Gastrocnemius medialis (tissue), 4 donors: ENCODE measurements at regions not wholly inside any gene's neighbourhood (a gene's known extent, or its start where the extent isn't known, plus 50 kb on each side); places are given as distances from the start of the nearest gene placed in this dataset.
"Not testable (repeated sequence)": the region's sequence is repeated elsewhere in the genome, so short reads cannot be mapped to it uniquely, and the experiment has no call there.

ENCODE experiments used
- ATAC-seq, 2 donors: fragments of 150-250 bp; one replicate each; pipeline ENCODE4 v1.9.1; 2016
- DNase-seq, 2 donors: peaks; one replicate each; pipeline ENCODE4 v3.0.0-alpha.2; 2019
- H3K27ac ChIP-seq, 4 donors: fragments of 200-600 bp; sonication (generic); 1 replicate in 1 of 4; 2 replicates in 3 of 4; pipeline ENCODE4 v1.5.1; 2016 to 2018; ENCODE audit warnings: mild to moderate bottlenecking in 2 of 4, moderate library complexity in 1 of 4
- H3K27me3 ChIP-seq, 3 donors: fragments of 200-600 bp; sonication (generic) in 2 of 3; 1 replicate in 1 of 3; 2 replicates in 2 of 3; pipeline versions ENCODE4 v1.5.1 to v1.6.0; 2016 to 2019; ENCODE audit warnings: mild to moderate bottlenecking in 1 of 3, moderate library complexity in 1 of 3
- H3K36me3 ChIP-seq, 2 donors: fragments of 200-600 bp; sonication (generic) in 1 of 2; one replicate each; pipeline ENCODE4 v1.5.1; 2017 to 2018
- H3K4me1 ChIP-seq, 2 donors: fragments of 200-600 bp; sonication (generic) in 1 of 2; one replicate each; pipeline ENCODE4 v1.5.1; 2016 to 2017; ENCODE audit warnings: mild to moderate bottlenecking in 2 of 2
- H3K4me3 ChIP-seq, 4 donors: fragments of 200-600 bp; sonication (generic) in 3 of 4; 1 replicate in 1 of 4; 2 replicates in 3 of 4; pipeline ENCODE4 v1.5.1; 2016 to 2019; ENCODE audit warnings: mild to moderate bottlenecking in 2 of 4
- H3K9me3 ChIP-seq, 3 donors: fragments of 200-600 bp; sonication (generic) in 2 of 3; 1 replicate in 1 of 3; 2 replicates in 2 of 3; pipeline ENCODE4 v1.5.1; 2016 to 2019
- CTCF ChIP-seq, 5 experiments: fragments of 450-650 bp in 3 of 5; fragments of 200-600 bp in 2 of 5; sonication (generic) in 2 of 5; IDR thresholded peaks in 4 of 5; conservative IDR thresholded peaks in 1 of 5; 1 replicate in 4 of 5; 2 replicates in 1 of 5; pipeline ENCODE4 v1.5.1; 2016 to 2019; ENCODE audit warnings: antibody characterized with exemption in 5 of 5, mild to moderate bottlenecking in 3 of 5, moderate library complexity in 3 of 5
- POLR2A ChIP-seq, 2 donors: fragments of 450-650 bp; IDR thresholded peaks; one replicate each; pipeline ENCODE4 v1.6.1; 2017; ENCODE audit warnings: antibody characterized with exemption in 2 of 2, mild to moderate bottlenecking in 2 of 2, moderate library complexity in 2 of 2
- in situ Hi-C, 4 donors: fragments of 200-750 bp; cut with MboI; loops; one replicate each; pipeline versions ENCODE4 v1.15.0 to v1.8.0; 2017; ENCODE audit warnings: low sequenced_read_pairs in 4 of 4
- intact Hi-C: fragments of 100-400 bp; cut with DNase I; formaldehyde crosslinking; loops from one replicate; pipeline ENCODE4 v1.15.1; 2023; ENCODE audit warnings: low total_unique reads

- H3K27me3 ChIP-seq, result no peaks in the 10 kb centered on the region
- H3K4me3 ChIP-seq, result no peak overlapping the region
- H3K4me1 ChIP-seq, result no peaks in the 10 kb centered on the region
- H3K27ac ChIP-seq, result no peak overlapping the region
- intact Hi-C loops (no loop called here), in situ Hi-C loops (no loop called here)
- no peaks in the 10 kb centered on the region for H3K36me3 ChIP-seq
- no peaks in the 10 kb centered on the region for H3K9me3 ChIP-seq
- DNase-seq (no peak), ATAC-seq (no peak)
- TF ChIP-seq CTCF (IDR thresholded peaks at IDR 0.05 in 4 of 5, conservative IDR thresholded peaks at IDR 0.05 in 1 of 5), result no peak
- TF ChIP-seq POLR2A (IDR thresholded peaks at IDR 0.05), result no peak
Observed at GRCh38 chr6:112415366-112415765, 68.2 kb downstream of the RFPL4B start.

- Histone ChIP-seq H3K36me3 (no peaks in the 10 kb centered on the region), H3K9me3 (no peaks in the 10 kb centered on the region), H3K27ac (no peak overlapping the region), H3K27me3 (no peaks in the 10 kb centered on the region), H3K4me3 (no peak overlapping the region), H3K4me1 (no peaks in the 10 kb centered on the region)
- intact Hi-C loops, result no loop called here
- ATAC-seq (no peak), DNase-seq (no peak)
- in situ Hi-C loops, result no loop called here
- no peak for TF ChIP-seq CTCF (IDR thresholded peaks at IDR 0.05 in 4 of 5, conservative IDR thresholded peaks at IDR 0.05 in 1 of 5)
- TF ChIP-seq POLR2A (IDR thresholded peaks at IDR 0.05), result no peak
Observed at GRCh38 chr6:112416866-112417265, 69.7 kb downstream of the RFPL4B start.

- H3K27me3 ChIP-seq, ATAC-seq, H3K9me3 ChIP-seq, intact Hi-C loops, H3K4me1 ChIP-seq, DNase-seq, in situ Hi-C loops, H3K4me3 ChIP-seq, H3K27ac ChIP-seq, H3K36me3 ChIP-seq: not testable (repeated sequence)
Observed at GRCh38 chr6:112427011-112427410, 79.9 kb downstream of the RFPL4B start.

- no peaks in the 10 kb centered on the region for H3K9me3 ChIP-seq
- no peak overlapping the region for H3K4me3 ChIP-seq
- H3K36me3 ChIP-seq, result no peaks in the 10 kb centered on the region
- H3K27ac ChIP-seq, result no peak overlapping the region
- intact Hi-C loops (no loop called here), in situ Hi-C loops (no loop called here)
- no peak for ATAC-seq
- H3K4me1 ChIP-seq, result no peaks in the 10 kb centered on the region
- TF ChIP-seq CTCF (IDR thresholded peaks at IDR 0.05 in 4 of 5, conservative IDR thresholded peaks at IDR 0.05 in 1 of 5), result no peak
- no peak for TF ChIP-seq POLR2A (IDR thresholded peaks at IDR 0.05)
- no peaks in the 10 kb centered on the region for H3K27me3 ChIP-seq
- no peak for DNase-seq
Observed at GRCh38 chr6:112427499-112427898, 80.4 kb downstream of the RFPL4B start.

- intact Hi-C loops (no loop called here), in situ Hi-C loops (no loop called here)
- TF ChIP-seq POLR2A (IDR thresholded peaks at IDR 0.05) (no peak), CTCF (IDR thresholded peaks at IDR 0.05 in 4 of 5, conservative IDR thresholded peaks at IDR 0.05 in 1 of 5) (no peak)
- Histone ChIP-seq H3K36me3 (no peaks in the 10 kb centered on the region), H3K4me3 (no peak overlapping the region), H3K4me1 (no peaks in the 10 kb centered on the region), H3K27ac (no peak overlapping the region), H3K27me3 (no peaks in the 10 kb centered on the region), H3K9me3 (no peaks in the 10 kb centered on the region)
- no peak for DNase-seq
- ATAC-seq, result no peak
Observed at GRCh38 chr6:112428477-112428876, 81.3 kb downstream of the RFPL4B start.
